Astrocyte of the cerebellum (primary cell): ENCODE measurements at regions not wholly inside any gene's neighbourhood (a gene's known extent, or its start where the extent isn't known, plus 50 kb on each side); places are given as distances from the start of the nearest gene placed in this dataset.

Experiments
- DNase-seq: peaks from one replicate; pipeline ENCODE4 v3.0.0-alpha.2; 2011; ENCODE audit warnings: low read depth
- H3K4me3 ChIP-seq: 2 replicates; pipeline ENCODE4 v1.5.1; 2011; ENCODE audit warnings: mild to moderate bottlenecking, low read depth, low read length, moderate library complexity
- CTCF ChIP-seq: IDR thresholded peaks from 2 replicates; pipeline ENCODE4 v1.5.1; 2012; ENCODE audit warnings: low read length, low read depth, moderate library complexity, mild to moderate bottlenecking; ENCODE audit errors: missing control alignments
- in situ Hi-C: cut with HindIII; loops from 2 replicates; pipeline ENCODE4 v1.10.0; 2017; ENCODE audit warnings: low sequenced_read_pairs

DNA sequence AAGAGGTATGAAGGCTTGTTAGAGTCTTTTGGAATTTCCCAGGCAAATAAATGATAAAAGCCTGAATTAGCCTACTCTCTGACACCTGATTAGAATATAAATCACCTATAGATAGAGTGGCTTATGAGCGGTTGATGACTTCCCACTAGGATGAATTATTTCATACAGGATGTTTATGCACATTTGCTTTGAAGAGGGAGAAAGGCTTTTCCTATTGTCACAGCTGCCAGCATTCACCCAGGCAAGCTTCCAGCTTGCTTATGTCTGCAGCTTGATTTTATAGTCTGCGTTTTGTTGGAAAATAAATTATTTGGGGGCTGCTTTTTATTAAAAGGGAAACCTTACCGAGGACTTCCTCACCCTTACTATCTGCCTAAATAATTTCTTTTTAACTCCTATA lies 51.3 kb upstream of the EIF2S2 start:
- in situ Hi-C loops: no loop called here
- H3K4me3 ChIP-seq: no peak overlapping the region
- DNase-seq: no peak
- TF ChIP-seq CTCF: no peak

DNA sequence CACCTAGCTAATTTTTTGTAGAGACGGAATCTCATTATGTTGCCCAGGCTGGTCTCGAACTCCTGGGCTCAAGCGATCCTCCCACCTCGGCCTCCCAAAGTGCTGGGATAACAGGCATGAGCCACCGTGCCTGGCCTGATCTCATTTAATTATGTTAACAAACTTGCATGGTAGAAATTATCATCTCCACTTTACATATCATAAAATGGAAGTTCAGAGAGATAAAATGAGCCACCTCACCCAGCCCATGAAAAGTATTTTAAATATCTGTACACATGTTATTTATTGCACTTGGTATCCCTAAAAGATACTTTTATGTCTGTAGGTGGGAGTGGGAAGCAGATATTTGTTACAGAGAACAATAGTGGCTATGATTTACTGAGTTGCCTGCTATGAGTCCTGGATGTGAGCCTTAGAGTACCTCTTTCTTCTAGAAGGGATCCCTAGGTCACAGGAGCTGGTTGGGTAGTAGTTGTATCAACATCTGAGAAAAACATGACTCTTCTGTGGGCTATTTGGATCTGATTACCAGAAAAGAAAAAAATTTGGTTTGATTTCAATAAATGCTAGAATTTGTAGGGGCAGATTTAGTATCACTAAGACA lies 52.4 kb upstream of the EIF2S2 start:
- DNase-seq: no peak
- no peak for TF ChIP-seq CTCF
- in situ Hi-C loops: no loop called here
- no peak overlapping the region for H3K4me3 ChIP-seq

- in situ Hi-C loops: no loop called here
- no peak for DNase-seq
Observed at GRCh38 chr20:34165018-34165619, 53.1 kb upstream of the EIF2S2 start.

GRCh38 chr20:34171640-34172039 lies 59.6 kb upstream of the EIF2S2 start:
- in situ Hi-C loops: no loop called here
- no peak for TF ChIP-seq CTCF
- no peak overlapping the region for H3K4me3 ChIP-seq
- no peak for DNase-seq

More at GRCh38 chr20:34165018-34165619, 53.1 kb upstream of the EIF2S2 start:
- no peak for TF ChIP-seq CTCF
- H3K4me3 ChIP-seq: no peak overlapping the region

DNA sequence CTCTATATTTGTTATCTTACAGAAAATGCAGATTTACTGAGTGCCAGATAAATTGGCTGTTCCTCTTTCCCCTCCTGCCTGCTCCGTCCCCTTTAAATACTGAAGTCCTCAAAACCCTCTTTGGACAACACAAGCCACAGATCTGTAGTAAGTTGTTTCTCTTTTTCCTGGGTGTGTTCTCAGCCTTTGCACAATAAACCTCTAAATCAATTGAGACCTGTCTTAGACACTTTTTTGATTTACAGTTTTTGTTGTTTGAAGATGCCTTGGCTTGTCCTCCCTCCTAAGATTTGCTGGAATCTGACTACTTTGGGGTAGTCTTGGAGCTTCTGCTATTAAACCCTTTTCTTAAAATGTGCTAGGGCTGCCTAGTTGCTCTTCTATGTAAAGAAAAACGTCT lies 60.9 kb upstream of the EIF2S2 start:
- TF ChIP-seq CTCF: no peak
- in situ Hi-C loops: no loop called here
- H3K4me3 ChIP-seq: no peak overlapping the region
- no peak for DNase-seq

- in situ Hi-C loops: no loop called here
- TF ChIP-seq CTCF: no peak
- no peak overlapping the region for H3K4me3 ChIP-seq
- no peak for DNase-seq
Observed at GRCh38 chr20:34175079-34175478, 63.0 kb upstream of the EIF2S2 start.
